HG03095 (cell line): ENCODE measurements at regions not wholly inside any gene's neighbourhood (a gene's known extent, or its start where the extent isn't known, plus 50 kb on each side); places are given as distances from the start of the nearest gene placed in this dataset.

Source experiments
- ATAC-seq: cut with Tn5 transposase; IDR thresholded peaks from one replicate; pipeline ENCODE4 v1.9.1; 2021; ENCODE audit warnings: moderate library complexity; ENCODE audit not compliant: unreplicated experiment

DNA sequence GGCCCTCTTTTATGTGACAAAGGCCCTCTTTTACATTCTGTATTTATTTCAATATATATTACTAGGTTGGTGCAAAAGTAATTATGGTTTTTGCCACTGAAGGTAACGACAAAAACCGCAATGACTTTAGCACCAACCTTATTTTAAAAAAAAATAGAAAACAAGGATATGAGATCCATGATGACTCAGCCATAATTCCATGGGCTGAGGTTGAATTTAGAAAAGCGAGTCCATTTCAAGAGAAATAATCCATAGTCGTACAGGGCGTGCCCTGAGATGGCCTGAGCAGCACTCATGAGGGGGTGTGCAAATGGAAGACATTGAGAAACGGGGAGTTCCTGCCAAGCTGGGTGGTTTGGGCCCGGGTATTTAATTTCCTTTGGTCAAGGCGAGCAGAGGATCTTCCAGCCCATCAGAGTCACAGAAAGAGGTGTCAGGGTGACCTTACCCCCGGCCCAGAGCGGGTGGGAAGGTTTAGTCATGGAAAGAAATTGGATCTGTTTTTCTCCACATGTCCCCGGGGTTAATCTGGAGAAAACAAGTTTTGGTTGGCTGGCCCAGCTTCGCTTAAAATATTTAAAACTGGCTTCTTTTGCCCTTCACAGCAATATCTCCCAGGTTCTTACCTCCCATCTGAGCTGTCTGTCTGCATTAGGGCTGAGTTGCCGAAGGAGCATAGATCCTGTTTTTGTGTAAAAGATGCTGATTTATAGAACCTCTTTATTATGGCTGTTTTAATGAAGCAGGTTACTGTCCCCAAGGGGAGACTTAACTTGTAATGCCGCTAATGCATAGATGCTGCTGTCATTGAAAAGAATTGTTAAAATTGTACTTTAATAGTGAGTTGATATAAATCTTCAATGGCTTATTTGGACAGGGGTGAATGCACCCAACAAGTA, 255.6 kb downstream of the PREX1 start:
- no peak for ATAC-seq

DNA sequence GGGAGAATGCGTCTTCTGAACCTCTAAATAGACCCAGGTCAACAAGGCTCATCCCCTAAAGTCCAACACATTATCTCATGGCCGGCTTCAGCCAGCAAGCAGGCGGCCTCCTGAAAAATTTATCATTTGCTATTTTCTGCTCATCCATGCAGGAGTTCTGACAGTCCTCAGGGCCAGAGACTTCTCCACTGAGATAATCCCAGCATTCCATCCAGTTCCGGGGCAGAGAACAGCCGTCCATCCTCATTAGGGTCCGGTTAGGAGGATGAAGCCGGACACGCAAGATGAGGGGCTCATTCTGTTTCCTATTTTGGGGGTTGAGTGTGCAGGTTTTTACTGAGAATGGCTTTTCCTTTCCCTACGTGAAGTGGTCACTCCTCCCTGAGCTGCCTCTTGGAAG, 258.1 kb downstream of the PREX1 start:
- no peak for ATAC-seq

DNA sequence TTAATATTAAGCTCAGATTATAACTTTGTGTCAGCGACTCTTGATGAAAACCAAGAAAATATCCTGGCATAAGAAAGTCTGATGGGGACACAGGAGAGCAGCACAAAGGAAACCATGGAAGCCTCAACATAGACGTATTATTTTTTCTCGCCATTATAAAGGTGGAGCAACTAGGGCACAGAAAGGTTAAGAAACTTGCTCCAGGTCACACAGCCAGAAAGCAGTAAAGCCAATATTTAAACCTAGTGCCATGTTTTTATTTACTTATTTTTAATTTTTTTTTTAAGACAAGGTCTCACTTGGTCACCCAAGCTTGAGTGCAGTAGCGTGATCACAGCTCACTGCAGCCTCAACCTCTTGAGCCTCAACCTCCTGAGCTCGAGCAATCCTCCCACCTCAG, 259.3 kb downstream of the PREX1 start:
- no peak for ATAC-seq

DNA sequence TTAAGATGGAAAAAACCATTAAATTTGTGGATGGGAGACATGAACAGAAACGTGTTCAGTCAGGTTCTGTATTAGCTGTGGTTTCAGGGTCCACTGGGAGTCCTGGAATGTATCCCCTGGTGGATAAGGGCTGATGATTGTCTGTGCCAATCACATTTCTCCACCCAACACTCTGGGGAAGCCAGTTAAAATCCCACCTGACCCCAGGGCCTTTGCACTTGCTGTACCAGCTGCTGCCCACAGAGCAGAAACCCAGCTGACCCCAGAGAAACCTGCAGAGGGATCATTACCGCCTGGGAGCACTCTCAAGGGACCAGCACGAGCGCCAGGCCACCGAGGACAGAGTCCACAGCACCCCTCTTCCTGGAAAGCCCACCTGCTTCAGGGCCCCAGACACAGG, 260.7 kb downstream of the PREX1 start:
- ATAC-seq: no peak

DNA sequence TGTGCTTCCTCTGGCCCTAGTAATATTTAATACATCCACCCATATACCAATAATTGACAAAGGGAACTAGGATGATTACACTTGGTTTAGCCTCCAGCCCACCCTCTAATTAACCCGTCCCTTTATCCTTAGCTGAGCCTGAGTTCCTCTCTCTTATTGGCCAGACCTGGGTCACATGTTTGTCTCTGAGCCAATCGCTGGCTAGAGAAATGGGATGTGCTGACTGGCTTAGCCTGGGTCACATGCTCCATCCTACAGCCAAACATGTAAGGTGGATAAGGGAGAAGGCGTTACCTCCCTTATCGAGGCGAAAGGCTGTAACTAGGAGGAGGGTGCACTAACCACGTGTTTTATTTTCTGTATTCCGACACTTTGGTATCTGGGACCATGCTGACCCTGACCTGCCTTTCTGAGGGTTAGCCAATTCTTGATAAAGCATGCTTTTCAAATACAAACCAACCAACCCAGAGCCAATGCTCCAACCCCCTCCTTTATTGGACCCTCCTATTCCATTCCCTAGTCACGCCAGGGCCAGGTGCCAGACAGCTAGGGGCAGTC, 262.7 kb downstream of the PREX1 start:
- ATAC-seq: no peak

DNA sequence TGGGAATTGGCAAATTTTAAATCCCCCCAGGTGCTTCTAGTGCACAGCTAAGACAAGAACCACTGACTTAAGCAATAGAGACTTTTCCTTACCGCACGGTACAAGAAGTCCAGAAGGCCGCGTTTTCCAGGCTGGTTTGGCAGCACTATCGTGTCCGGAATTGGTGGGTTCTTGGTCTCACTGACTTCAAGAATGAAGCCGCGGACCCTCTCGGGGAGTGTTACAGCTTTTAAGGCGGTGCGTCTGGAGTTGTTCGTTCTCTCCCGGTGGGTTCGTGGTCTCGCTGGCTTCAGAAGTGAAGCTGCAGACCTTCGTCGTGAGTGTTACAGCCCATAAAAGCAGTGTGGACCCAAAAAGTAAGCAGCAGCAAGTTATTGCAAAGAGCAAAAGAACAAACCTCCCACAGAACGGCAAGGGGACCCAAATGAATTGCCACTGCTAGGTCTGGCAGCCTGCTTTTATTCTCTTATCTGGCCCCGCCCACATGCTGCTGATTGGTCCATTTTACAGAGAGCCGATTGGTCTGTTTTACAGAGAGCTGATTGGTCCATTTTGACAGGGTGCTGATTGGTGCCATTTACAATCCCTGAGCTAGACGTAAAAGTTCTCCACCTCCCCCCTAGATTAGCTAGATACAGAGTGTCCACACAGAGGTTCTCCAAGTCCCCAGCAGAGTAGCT, 264.5 kb downstream of the PREX1 start:
- ATAC-seq: no peak

DNA sequence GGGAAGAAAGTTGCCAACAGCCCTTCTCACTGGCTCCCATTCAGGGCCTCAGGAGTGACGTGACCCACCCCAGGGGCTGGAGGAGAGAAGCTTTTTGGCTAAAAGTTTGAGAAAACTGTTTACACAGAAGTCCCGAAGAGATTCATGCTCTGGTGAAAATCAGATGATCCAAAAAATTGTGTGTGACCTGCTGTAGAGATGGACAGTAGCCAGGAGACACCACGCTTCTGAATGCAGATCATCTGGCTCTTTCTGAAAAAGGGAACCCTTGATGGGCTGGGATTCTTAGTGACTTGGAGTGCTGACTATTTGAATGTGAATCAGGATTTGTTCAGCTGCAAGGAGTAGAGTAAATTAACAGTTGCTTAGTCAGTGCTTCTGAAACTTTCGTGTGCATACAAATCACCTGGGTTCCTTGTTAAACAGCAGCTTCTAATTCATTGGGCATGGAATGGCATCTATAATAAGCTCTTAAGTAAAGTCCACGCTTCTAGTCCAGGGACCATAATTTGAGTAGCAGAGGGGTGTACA, 265.1 kb downstream of the PREX1 start:
- no peak for ATAC-seq

DNA sequence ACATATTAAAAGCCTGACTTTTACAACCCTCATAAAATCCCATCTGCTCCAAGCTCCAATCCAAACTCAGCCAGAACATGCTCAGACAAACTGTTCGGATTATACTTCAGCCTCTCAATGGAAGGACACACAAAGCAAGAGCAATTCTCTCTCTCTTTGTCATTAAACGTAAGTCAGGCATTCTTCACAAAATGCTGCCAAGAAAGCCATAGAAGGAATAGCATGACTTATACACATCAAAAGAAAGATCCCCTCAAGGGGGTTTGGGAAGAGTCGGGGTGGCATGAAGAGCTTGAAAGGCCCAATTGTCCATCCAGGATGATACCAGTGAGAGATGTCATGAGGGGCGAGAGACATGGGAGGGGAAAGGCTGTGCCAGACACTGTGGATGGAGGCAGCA, 268.9 kb downstream of the PREX1 start:
- ATAC-seq: no peak

DNA sequence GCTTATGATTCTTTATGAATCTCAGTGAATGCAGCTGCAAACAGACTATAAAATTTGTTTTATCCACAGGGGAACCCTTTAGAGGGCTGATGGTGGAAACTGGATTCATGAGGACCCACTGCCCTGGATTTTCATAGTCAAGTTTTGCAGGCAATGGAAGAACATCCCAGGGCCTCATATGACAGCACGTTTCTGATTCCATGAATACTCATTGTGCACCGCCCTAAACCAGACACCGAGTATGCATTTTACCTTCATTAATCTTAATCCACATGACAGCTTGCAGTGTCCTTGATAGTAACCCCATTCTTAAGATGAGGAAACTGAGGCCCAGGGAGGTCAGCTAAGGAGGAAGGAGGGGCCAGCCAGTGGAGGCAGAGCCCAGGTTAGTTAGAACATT, 270.4 kb downstream of the PREX1 start:
- ATAC-seq: no peak

DNA sequence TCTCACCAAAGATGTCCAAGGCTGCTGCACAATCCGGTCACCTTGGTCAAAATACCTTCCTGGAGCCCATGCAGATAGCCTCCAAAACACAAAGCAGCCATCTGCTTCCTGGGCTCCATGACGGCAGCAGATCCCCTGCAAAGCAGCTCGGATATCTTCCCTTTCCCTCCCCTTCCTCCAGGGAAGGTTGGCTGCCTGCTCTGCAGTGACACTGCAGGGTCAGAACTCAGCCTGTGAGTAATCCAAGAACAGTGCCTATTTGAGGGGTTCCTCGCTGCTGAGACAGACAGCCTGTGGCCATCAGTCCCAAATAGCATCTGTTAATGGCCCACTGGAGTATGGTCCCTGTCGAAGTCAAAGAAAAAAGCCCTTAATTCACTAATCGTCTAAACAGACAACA, 270.8 kb downstream of the PREX1 start:
- no peak for ATAC-seq

DNA sequence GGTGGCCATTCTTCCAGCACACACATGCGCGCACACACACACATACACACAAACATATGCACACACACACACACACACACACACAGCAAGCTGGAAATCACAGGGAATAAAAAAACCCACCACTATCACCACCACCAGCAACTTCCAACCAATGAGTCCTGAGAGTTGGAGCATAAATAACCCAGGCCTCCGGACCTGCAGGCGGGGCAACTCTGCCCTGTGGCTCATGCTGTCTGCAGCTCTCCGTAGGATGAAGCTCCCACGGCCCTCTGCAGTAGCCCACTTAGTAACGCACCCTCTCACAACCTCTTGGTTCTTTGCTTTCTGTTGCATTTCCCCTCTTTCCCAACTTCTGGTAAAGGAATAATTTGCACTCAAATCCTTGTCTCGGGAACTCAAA, 275.2 kb downstream of the PREX1 start:
- ATAC-seq: no peak

DNA sequence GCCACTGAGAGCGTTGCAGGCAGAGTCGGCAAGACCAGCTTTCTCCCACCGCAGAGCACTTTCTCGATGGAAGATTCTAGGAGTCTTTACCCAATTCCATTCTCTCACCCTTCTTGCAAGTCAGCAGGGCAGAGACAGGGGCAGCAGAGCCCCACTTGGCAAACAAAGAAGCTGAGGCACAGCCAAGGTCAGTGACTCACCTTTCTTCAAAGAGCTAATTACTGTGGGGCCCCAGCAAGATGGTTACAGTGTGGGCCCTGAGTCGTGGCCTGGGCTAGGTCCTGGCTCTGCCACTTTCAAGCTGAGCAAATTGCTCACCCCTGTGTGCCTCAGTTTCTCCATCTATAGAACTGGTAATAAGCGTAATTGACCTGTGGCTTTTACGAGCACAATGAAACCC, 277.0 kb downstream of the PREX1 start:
- no peak for ATAC-seq

DNA sequence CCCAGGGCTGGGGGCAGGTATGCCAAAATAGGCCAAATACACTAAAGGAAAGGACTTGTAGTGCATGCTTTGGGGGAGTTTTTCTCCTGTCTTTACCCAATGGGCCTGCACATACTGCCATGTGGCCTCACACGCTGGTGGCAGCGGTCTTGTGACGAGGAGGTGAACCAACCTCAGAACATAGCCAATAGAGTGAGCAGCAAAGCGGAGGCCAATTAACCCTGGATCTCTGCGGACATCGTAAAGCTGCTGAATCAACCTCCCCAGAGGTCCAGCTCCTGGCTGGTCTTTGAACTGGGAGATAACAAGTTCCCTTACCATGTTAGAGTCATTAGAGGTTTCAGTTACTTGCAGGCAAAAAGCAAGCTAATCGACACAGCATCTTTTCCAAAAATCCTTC, 280.1 kb downstream of the PREX1 start:
- no peak for ATAC-seq

DNA sequence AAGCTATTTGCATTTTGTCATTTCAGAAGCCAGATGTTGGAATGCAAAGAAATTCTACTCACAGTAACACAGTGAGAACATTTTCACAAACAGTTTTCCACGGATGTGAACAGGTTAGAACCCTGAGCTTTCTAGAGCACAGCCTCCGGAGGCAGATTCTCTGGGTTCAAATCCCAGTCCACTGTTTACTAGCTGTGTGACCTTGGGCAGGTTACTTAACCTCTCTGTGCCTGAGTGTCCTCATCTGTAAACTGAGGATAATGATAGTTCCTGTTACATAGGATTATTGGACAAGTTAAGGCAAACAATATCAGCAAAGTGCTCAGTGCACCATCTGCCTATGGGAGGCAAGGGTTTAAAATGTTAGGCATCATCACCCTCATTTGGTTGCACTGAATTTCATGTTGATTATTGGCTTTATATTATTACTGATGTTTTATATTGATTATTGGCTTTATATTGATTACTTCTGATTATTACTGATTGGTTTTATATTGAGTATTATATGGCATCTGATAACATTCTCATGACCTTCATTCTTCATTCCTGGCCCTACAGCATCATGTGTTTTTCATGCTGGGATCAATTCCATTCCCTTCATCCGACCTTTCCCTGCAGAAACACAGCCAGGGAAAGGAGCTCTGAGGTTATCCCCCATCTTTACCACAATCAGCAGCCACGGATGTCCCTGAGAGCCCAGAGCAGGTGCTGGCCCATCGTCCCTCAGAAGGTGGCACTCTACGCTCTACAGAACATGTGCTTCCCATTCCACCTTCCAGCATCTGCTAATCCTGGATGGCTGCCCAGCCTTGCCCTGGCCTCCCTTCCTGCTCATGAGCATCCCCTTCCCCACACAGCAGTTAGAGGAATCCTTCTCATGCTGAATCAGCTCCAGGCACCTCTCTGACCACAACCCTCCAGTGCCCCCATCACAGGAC, 283.1 kb downstream of the PREX1 start:
- ATAC-seq: no peak

DNA sequence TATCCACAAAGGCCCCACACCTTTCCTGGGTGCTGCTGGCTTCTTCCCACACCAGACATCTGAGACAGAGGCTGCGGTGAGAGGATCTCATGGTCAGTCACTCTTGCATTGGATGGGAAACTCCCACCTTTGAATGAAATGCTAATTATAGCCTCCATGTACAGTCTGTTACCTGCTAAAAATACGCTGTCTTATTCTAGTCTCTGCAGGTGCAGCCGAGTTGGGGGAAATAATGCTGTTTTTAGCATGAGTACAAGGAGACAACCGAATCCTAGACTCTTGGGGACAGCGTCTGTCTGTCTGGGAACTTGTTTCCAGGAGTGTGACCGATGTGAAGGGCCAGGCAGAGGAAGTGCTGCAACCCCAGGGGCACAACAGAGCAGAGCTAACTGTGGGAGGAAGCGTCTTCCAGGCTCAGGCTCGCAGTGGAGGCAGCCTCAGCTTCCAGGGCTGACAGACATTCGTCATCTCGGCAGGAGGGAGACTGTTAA, 286.2 kb downstream of the PREX1 start:
- ATAC-seq: no peak

DNA sequence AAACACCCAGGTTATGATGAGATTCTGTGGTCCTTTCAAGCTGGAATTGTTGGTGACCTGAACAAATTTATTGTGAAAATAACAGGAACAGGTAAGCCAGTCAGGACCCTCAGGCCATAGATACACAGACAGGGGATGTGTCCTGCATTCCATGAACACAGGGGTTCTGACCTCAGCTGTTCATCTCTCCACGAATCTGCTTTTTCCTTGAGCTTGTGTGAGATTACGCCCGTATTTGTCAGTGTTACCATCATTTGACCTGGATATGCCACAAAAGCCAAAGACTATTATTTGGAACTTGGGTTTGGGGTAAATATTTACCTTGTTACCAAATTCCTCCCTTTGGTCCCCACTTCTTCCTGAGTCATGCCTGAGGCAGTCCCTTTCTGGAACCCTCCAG, 288.9 kb downstream of the PREX1 start:
- no peak for ATAC-seq

DNA sequence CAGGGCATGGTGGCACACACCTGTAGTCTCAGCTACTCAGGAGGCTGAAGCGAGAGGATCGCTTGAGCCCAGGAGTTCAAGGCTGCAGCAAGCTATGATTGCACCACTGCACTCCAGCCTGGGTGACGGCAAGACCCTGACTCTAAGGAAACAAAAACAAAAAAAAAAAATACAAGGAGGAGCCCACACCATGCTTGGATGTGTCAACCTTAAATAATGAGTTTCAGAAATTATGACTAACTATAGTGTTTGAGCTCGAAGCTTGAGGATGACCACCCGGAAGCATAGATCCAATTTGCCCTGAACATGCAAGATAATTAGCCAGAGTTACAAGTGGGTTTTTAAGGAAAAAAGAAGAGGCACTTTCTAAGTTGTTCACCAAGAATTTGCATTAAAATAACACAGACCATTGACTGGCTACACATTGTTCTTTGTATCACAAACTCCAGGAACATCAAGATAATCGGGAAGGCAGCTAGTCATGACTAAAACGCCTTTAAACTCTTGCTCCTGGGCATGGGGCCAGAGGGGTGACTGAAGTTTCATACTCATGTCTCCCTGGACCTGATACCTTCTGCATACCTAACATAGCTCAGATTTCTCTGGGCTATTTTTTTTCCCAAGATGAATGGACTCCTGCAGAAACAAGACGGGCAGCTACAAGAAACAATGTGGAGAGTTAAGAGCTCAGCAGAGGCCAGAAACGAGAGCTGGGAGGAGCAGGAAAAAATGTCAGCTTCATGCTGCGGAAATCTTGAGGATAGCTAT, 289.6 kb downstream of the PREX1 start:
- ATAC-seq: no peak

DNA sequence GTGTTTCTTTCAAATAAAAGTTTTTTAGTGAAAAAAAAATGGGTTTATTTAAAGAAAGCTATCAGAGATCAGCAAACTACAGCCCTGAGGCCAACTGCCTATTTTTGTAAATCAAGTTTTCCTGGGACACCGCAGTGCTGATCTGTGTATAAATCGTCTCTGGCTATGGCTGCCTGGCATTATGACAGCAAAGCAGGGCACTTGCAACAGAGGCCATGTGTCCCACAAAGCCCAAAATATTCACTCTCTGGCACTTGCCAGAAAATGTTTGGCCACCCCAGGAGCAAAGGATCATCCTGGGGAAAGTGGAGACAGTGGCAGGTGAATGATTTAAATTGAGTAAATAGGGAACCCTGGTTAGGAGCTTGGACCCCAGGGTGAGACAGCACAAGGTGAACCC, 291.6 kb downstream of the PREX1 start:
- ATAC-seq: no peak

DNA sequence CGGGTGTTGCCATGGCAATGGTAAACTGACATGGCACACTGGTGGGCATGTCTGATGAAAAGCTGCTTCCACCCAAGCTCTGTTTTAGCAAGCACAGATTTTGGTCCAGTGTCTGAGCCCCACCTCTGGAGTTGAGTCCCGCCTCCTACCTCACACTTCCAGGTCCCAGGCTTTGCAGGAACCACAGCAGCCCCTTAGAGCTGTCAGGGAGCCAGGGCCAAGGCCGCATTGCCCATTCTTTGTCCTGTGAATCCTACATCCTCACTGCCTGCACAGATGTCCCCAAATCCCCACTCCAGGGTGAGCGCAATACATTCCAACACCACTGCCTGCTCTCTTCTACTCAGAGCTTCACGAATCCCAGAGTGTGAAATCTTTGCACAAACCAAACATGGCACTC, 292.2 kb downstream of the PREX1 start:
- no peak for ATAC-seq

DNA sequence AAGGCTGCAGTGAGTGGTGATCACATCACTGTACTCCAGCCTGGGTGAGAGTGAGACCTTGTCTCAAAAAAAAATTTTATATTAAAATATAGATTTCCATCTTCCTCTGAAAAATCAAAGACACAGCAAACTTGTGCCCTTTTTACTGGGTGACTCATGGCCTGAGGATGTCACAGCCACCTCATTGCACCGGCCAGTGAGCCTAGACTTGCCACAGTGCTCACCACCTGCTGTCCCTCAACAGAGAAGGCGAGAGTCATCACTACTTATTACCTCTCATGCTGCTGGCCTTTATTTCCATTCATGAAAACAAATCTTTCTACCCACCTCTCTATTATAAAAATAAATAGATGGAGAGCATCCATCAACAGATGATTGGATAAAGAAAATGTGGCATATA, 295.8 kb downstream of the PREX1 start:
- ATAC-seq: no peak
